Stomach (tissue), 8 donors: ENCODE measurements at regions not wholly inside any gene's neighbourhood (a gene's known extent, or its start where the extent isn't known, plus 50 kb on each side); places are given as distances from the start of the nearest gene placed in this dataset.

Source experiments
- DNase-seq, 2 donors: peaks; one replicate each; pipeline versions ENCODE4 v3.0.0 to v3.0.0-alpha.2; 2013 to 2019
- H3K27ac ChIP-seq, 5 donors: fragments of 200-600 bp in 4 of 5; sonication (generic) in 4 of 5; one replicate each; pipeline ENCODE4 v1.5.1; 2013 to 2019; ENCODE audit warnings: mild to moderate bottlenecking in 1 of 5, moderate library complexity in 1 of 5
- H3K27me3 ChIP-seq, 3 donors: fragments of 200-600 bp; sonication (generic); one replicate each; pipeline ENCODE4 v1.5.1; 2017 to 2019; ENCODE audit warnings: mixed run types in 1 of 3
- H3K36me3 ChIP-seq, 4 donors: fragments of 200-600 bp; sonication (generic); 1 replicate in 3 of 4; 2 replicates in 1 of 4; pipeline ENCODE4 v1.5.1; 2016 to 2019
- H3K4me1 ChIP-seq, 4 donors: fragments of 200-600 bp; sonication (generic); one replicate each; pipeline ENCODE4 v1.5.1; 2016 to 2019
- H3K4me3 ChIP-seq, 4 donors: fragments of 200-600 bp; sonication (generic) in 3 of 4; one replicate each; pipeline ENCODE4 v1.5.1; 2016 to 2019; ENCODE audit warnings: mild to moderate bottlenecking in 1 of 4
- H3K9me3 ChIP-seq, 4 donors: fragments of 200-600 bp; sonication (generic); one replicate each; pipeline ENCODE4 v1.5.1; 2016 to 2019
- CTCF ChIP-seq, 7 experiments: fragments of 450-650 bp in 4 of 7; fragments of 200-600 bp in 3 of 7; sonication (generic) in 3 of 7; IDR thresholded peaks; one replicate each; pipeline ENCODE4 v1.5.1; 2016 to 2019; ENCODE audit warnings: antibody characterized with exemption in 7 of 7, control low read depth in 2 of 7, mild to moderate bottlenecking in 1 of 7
- EP300 ChIP-seq: sonication (generic); formaldehyde crosslinking; IDR thresholded peaks from one replicate; pipeline ENCODE4 v1.6.1; 2017; ENCODE audit warnings: antibody characterized with exemption
- POLR2A ChIP-seq, 4 donors: fragments of 450-650 bp; IDR thresholded peaks; one replicate each; pipeline ENCODE4 v1.6.1; 2016; ENCODE audit warnings: antibody characterized with exemption in 4 of 4, control low read depth in 2 of 4, mild to moderate bottlenecking in 1 of 4, moderate library complexity in 1 of 4
- POLR2AphosphoS5 ChIP-seq, 3 donors: sonication (generic); formaldehyde crosslinking; IDR thresholded peaks; one replicate each; pipeline ENCODE4 v1.6.1; 2016; ENCODE audit warnings: antibody characterized with exemption in 3 of 3
- WGBS, 5 donors: extraction: QIAGEN DNeasy Blood & Tissue Kit in 3 of 5; methylation state at CpG; one replicate each; pipeline versions ENCODE4 v1.1.5 to v1.1.7; 2013 to 2018; 5-methylcytosine and 5-hydroxymethylcytosine counted together
- intact Hi-C: fragments of 100-400 bp; cut with DNase I; formaldehyde crosslinking; loops from one replicate; pipeline ENCODE4 v1.15.1; 2023; ENCODE audit warnings: low total_unique reads
- donor health status: healthy with polysubstance abuse.
- donor health status: Bipolar disorder and iron deficiency.
- donor health status: healthy.

- H3K4me1 ChIP-seq, result peaks cover 12 to 29% (median 18%) of the 10 kb centered on the region in 4 donors
- no peaks in the 10 kb centered on the region for H3K9me3 ChIP-seq
- 89 to 94% (median 92%) methylated on average over 4 of the region's 4 CpGs for WGBS, 5 donors
- no peak for TF ChIP-seq POLR2A (IDR thresholded peaks at IDR 0.05)
- TF ChIP-seq EP300, result no peak
- no peak for TF ChIP-seq CTCF (IDR thresholded peaks at IDR 0.05)
- TF ChIP-seq POLR2AphosphoS5 (IDR thresholded peaks at IDR 0.05), result no peak
- intact Hi-C loops, result no loop called here
- H3K36me3 ChIP-seq, result no peaks in the 10 kb centered on the region
- DNase-seq, result no peak
- H3K4me3 ChIP-seq, result no peak overlapping the region
- no peaks in the 10 kb centered on the region for H3K27me3 ChIP-seq
- H3K27ac ChIP-seq, result no peak overlapping the region
Measured at GRCh38 chr6:142700032-142700431, 244.9 kb downstream of the HIVEP2 start.

GRCh38 chr6:142700671-142701312 is 244.2 kb downstream of the HIVEP2 start:
- no peak for TF ChIP-seq POLR2A (IDR thresholded peaks at IDR 0.05)
- no peak for TF ChIP-seq POLR2AphosphoS5 (IDR thresholded peaks at IDR 0.05)
- TF ChIP-seq CTCF (IDR thresholded peaks at IDR 0.05), result no peak
- no peak for TF ChIP-seq EP300
- no peaks in the 10 kb centered on the region for H3K9me3 ChIP-seq
- H3K36me3 ChIP-seq, result no peaks in the 10 kb centered on the region
- H3K27ac ChIP-seq, result no peak overlapping the region
- intact Hi-C loops, result no loop called here
- H3K4me1 ChIP-seq, result peaks cover 12 to 21% (median 13%) of the 10 kb centered on the region in 4 donors
- DNase-seq, result no peak
- no peak overlapping the region for H3K4me3 ChIP-seq
- WGBS, 5 donors, result 58 to 79% (median 76%) methylated on average over 7 of the region's 7 CpGs
- H3K27me3 ChIP-seq, result no peaks in the 10 kb centered on the region
